Astrocyte of the hippocampus (primary cell): ENCODE measurements at regions not wholly inside any gene's neighbourhood (a gene's known extent, or its start where the extent isn't known, plus 50 kb on each side); places are given as distances from the start of the nearest gene placed in this dataset.
"Not testable (repeated sequence)": the region's sequence is repeated elsewhere in the genome, so short reads cannot be mapped to it uniquely, and the experiment has no call there.

Experiments
- DNase-seq: peaks from one replicate; pipeline ENCODE4 v3.0.0; 2011; ENCODE audit warnings: low read depth, low spot score

GRCh38 chr5:87102841-87103240, 164.8 kb upstream of the RASA1 start:
- DNase-seq, result no peak

- no peak for DNase-seq
Observed at GRCh38 chr5:87103616-87104287, 163.9 kb upstream of the RASA1 start.

GRCh38 chr5:87105577-87105976, 162.1 kb upstream of the RASA1 start:
- no peak for DNase-seq

GRCh38 chr5:87109746-87110145, 157.9 kb upstream of the RASA1 start:
- no peak for DNase-seq

GRCh38 chr5:87110721-87111120, 157.0 kb upstream of the RASA1 start:
- no peak for DNase-seq

- DNase-seq, result peak; percentile 81
Observed at GRCh38 chr5:87113861-87114260, 153.8 kb upstream of the RASA1 start.

GRCh38 chr5:87114631-87115030, 153.1 kb upstream of the RASA1 start:
- no peak for DNase-seq

- DNase-seq, result no peak
Observed at GRCh38 chr5:87115839-87116364, 151.8 kb upstream of the RASA1 start.

- DNase-seq, result no peak
Observed at GRCh38 chr5:87116825-87117512, 150.7 kb upstream of the RASA1 start.

- DNase-seq, result no peak
Observed at GRCh38 chr5:87119588-87119987, 148.1 kb upstream of the RASA1 start.

GRCh38 chr5:87120518-87121303, 147.0 kb upstream of the RASA1 start:
- DNase-seq, result peak; percentile 84

- peak; percentile 85 for DNase-seq
Observed at GRCh38 chr5:87121304-87122150, 146.2 kb upstream of the RASA1 start.

GRCh38 chr5:87122151-87122977, 145.3 kb upstream of the RASA1 start:
- no peak for DNase-seq

- no peak for DNase-seq
Observed at GRCh38 chr5:87125766-87126165, 141.9 kb upstream of the RASA1 start.

GRCh38 chr5:87126869-87127268, 140.8 kb upstream of the RASA1 start:
- no peak for DNase-seq

GRCh38 chr5:87127426-87127825, 140.3 kb upstream of the RASA1 start:
- peak; percentile 28 for DNase-seq

GRCh38 chr5:87127956-87128687, 139.6 kb upstream of the RASA1 start:
- DNase-seq, result no peak

- no peak for DNase-seq
Observed at GRCh38 chr5:87129046-87129445, 138.6 kb upstream of the RASA1 start.

GRCh38 chr5:87132696-87133095, 135.0 kb upstream of the RASA1 start:
- no peak for DNase-seq

- not testable (repeated sequence) for DNase-seq
Observed at GRCh38 chr5:87134513-87134912, 133.2 kb upstream of the RASA1 start.
